Epithelial cell of esophagus (primary cell): ENCODE measurements at regions not wholly inside any gene's neighbourhood (a gene's known extent, or its start where the extent isn't known, plus 50 kb on each side); places are given as distances from the start of the nearest gene placed in this dataset.

Experiments used
- DNase-seq: peaks from one replicate; pipeline ENCODE4 v3.0.0; 2010; ENCODE audit warnings: low read depth
- H3K4me3 ChIP-seq: 2 replicates; pipeline ENCODE4 v1.5.1; 2011; ENCODE audit warnings: mild to moderate bottlenecking, low read length, control low read depth
- CTCF ChIP-seq: IDR thresholded peaks from 2 replicates; pipeline ENCODE4 v1.5.1; 2011; ENCODE audit warnings: low read depth, mild to moderate bottlenecking, low read length, control low read depth, inconsistent platforms; ENCODE audit not compliant: insufficient read depth; ENCODE audit errors: missing control alignments

GRCh38 chr10:62471711-62472110 is 97.5 kb downstream of the ZNF365 start:
- DNase-seq, result no peak
- no peak overlapping the region for H3K4me3 ChIP-seq
- TF ChIP-seq CTCF, result no peak

DNA sequence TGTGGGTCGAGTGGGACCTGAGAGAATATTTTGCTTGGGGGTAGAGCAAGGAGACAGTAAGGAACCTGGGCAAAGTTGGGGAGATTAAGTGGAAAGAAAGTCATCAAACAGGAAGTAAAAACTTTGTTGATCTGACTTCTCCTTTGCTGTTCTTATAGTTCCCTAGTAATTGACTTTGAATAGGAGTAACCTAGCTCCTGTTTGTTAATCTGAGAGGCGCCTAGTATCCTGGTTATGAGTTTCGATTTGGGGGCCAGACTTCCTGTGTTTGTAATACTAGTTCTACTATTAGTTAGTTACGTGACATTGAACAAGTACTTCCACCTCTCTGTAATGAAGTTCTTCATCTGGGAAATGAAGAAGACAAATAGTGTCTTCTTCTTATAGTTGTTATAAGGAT is 99.1 kb downstream of the ZNF365 start:
- H3K4me3 ChIP-seq, result no peak overlapping the region
- DNase-seq, result no peak
- TF ChIP-seq CTCF, result no peak

DNA sequence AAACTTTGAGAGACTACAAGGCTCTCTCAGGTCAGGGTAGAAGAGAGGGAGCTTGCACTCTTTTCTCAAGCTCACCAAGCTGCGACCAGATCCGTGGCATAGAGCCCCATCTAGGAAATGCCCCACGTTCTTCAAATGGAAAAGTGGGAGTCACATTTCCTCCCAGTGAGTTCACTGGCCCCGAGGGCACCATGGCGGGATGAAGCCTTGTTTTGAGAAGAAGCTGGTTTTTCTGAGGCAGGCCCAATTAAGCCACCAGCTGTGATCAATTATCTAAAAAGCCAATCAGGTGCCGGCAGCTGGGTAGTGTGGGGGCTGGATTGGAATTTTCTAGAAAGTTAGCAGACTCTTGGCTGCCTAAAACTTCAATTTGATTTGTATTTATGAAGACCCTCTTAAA is 101.4 kb downstream of the ZNF365 start:
- no peak for DNase-seq
- no peak overlapping the region for H3K4me3 ChIP-seq
- TF ChIP-seq CTCF, result no peak

DNA sequence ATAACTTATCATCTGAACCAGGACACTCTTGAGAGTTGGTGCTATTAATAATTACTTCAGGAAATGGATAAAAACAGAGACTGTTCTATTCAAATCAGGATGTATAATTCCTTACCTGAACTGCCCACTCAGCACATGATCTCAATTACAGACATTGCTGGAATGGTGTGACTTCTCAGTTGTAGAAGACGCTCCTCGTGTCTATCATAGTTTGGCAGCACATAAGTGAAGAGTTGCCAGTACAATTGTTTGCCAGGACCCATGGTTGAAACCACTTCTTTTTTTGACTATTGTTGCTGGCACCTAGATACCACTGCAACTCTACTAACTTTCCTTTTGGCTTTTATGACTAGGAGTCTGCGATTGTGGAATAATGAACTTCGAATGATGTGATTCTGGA is 105.4 kb downstream of the ZNF365 start:
- TF ChIP-seq CTCF, result no peak
- no peak for DNase-seq
- H3K4me3 ChIP-seq, result no peak overlapping the region

- no peak overlapping the region for H3K4me3 ChIP-seq
Measured at GRCh38 chr10:62480196-62480595, 106.0 kb downstream of the ZNF365 start.

GRCh38 chr10:62482581-62482980 is 108.4 kb downstream of the ZNF365 start:
- no peak for TF ChIP-seq CTCF
- no peak overlapping the region for H3K4me3 ChIP-seq
- no peak for DNase-seq

More at GRCh38 chr10:62480196-62480595, 106.0 kb downstream of the ZNF365 start:
- TF ChIP-seq CTCF, result no peak
- DNase-seq, result no peak

DNA sequence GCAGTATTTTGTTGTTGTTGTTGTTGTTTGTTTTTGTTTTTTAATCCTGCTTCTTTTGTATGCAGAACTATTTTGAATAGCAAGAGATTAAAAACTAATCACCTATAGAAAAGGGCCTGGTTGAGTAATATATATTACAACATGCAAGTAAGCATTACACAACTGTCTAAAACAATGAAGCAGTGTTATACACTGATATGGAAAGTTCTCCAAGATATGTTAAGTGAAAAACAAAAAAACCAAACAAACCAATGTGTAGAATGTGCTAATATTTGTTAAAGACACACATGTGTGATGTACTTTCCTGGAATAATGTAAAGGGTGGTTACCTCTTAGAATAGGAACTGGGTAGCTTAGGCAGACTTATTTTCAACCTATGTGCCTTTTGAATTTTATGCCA is 117.4 kb downstream of the ZNF365 start:
- H3K4me3 ChIP-seq, result no peak overlapping the region
- DNase-seq, result peak; percentile 48
- TF ChIP-seq CTCF, result no peak
